ENCODE measurements at regions not wholly inside any gene's neighbourhood (a gene's known extent, or its start where the extent isn't known, plus 50 kb on each side); places are given as distances from the start of the nearest gene placed in this dataset.

GRCh38 chr15:46703020-46703861 lies 1014.1 kb upstream of the SEMA6D start:
- no peak for ATAC-seq (replicated peaks in 6 of 8)
- peaks cover 0 to 7% of the 10 kb centered on the region in 2 donors for H3K4me1 ChIP-seq (replicated peaks in 1 of 2)
- in situ Hi-C loops (cut with MboI; ENCODE audit: low pct_unique_long_range_greater_than_20kb in 2 of 9, low sequenced_read_pairs in 9 of 9, unreplicated experiment in 9 of 9), result no loop called here
- WGBS, 10 experiments, result 0 to 94% (median 80%) methylated on average over 3 to 8 of the region's 9 CpGs
- H3K4me3 ChIP-seq, result no peak overlapping the region
- H3K27ac ChIP-seq, result no peak overlapping the region

- Histone ChIP-seq H3K4me1 (replicated peaks in 1 of 2) (peaks cover 0 to 15% of the 10 kb centered on the region in 2 donors), H3K4me3 (no peak overlapping the region), H3K27ac (no peak overlapping the region)
- WGBS, 10 experiments, result 0 to 100% (median 80%) methylated on average over 1 to 2 of the region's 2 CpGs; no CpG with 5 or more reads in 1 of the 10 experiments
- in situ Hi-C loops (cut with MboI; ENCODE audit: low pct_unique_long_range_greater_than_20kb in 2 of 9, low sequenced_read_pairs in 9 of 9, unreplicated experiment in 9 of 9), result no loop called here
- ATAC-seq (replicated peaks in 6 of 8), result no peak
Observed at GRCh38 chr15:46703871-46704637, 1013.3 kb upstream of the SEMA6D start.

GRCh38 chr15:46707452-46707851 lies 1009.9 kb upstream of the SEMA6D start:
- peaks cover 0 to 27% of the 10 kb centered on the region in 2 donors for H3K4me1 ChIP-seq (replicated peaks in 1 of 2)
- no peak for ATAC-seq (replicated peaks in 6 of 8)
- H3K27ac ChIP-seq, result no peak overlapping the region
- 0 to 100% (median 81%) methylated on average over 1 of the region's 1 CpG; no CpG with 5 or more reads in 1 of the 10 experiments for WGBS, 10 experiments
- H3K4me3 ChIP-seq, result no peak overlapping the region
- in situ Hi-C loops (cut with MboI; ENCODE audit: low pct_unique_long_range_greater_than_20kb in 2 of 9, low sequenced_read_pairs in 9 of 9, unreplicated experiment in 9 of 9), result no loop called here

- Histone ChIP-seq H3K4me3 (no peak overlapping the region), H3K4me1 (replicated peaks in 1 of 2) (peaks cover 0 to 27% of the 10 kb centered on the region in 2 donors), H3K27ac (no peak overlapping the region)
- ATAC-seq (replicated peaks in 6 of 8), result peak in 5 of 8 experiments; percentile 24 to 82 (median 45)
- in situ Hi-C loops (cut with MboI; ENCODE audit: low pct_unique_long_range_greater_than_20kb in 2 of 9, low sequenced_read_pairs in 9 of 9, unreplicated experiment in 9 of 9), result no loop called here
- WGBS, 10 experiments, result 0 to 91% (median 70%) methylated on average over 1 to 3 of the region's 3 CpGs
Observed at GRCh38 chr15:46708226-46708625, 1009.1 kb upstream of the SEMA6D start.

GRCh38 chr15:46709460-46710083 lies 1007.7 kb upstream of the SEMA6D start:
- Histone ChIP-seq H3K27ac (peak overlapping the region; percentile 18 to 40), H3K4me3 (no peak overlapping the region), H3K4me1 (replicated peaks in 1 of 2) (peaks cover 0 to 27% of the 10 kb centered on the region in 2 donors)
- ATAC-seq (replicated peaks in 6 of 8), result peak in 5 of 8 experiments; percentile 61 to 98 (median 85)
- in situ Hi-C loops (cut with MboI; ENCODE audit: low pct_unique_long_range_greater_than_20kb in 2 of 9, low sequenced_read_pairs in 9 of 9, unreplicated experiment in 9 of 9), result no loop called here

GRCh38 chr15:46710401-46710960 lies 1006.8 kb upstream of the SEMA6D start:
- Histone ChIP-seq H3K4me1 (replicated peaks in 1 of 2) (peaks cover 0 to 27% of the 10 kb centered on the region in 2 donors), H3K27ac (peak overlapping the region; percentile 1 to 49), H3K4me3 (no peak overlapping the region)
- in situ Hi-C loops (cut with MboI; ENCODE audit: low pct_unique_long_range_greater_than_20kb in 2 of 9, low sequenced_read_pairs in 9 of 9, unreplicated experiment in 9 of 9), result no loop called here
- 0 to 92% (median 26%) methylated on average over 1 to 6 of the region's 6 CpGs; no CpG with 5 or more reads in 3 of the 10 experiments for whole genome bisulfite sequencing, 10 experiments
- peak in 3 of 8 experiments; percentile 27 to 59 (median 54) for ATAC-seq (replicated peaks in 6 of 8)

- in situ Hi-C loops (cut with MboI; ENCODE audit: low pct_unique_long_range_greater_than_20kb in 2 of 9, low sequenced_read_pairs in 9 of 9, unreplicated experiment in 9 of 9), result no loop called here
- 0 to 92% (median 61%) methylated on average over 1 to 2 of the region's 2 CpGs; no CpG with 5 or more reads in 2 of the 10 experiments for WGBS, 10 experiments
- no peak overlapping the region for H3K27ac ChIP-seq
- peaks cover 0 to 26% of the 10 kb centered on the region in 2 donors for H3K4me1 ChIP-seq (replicated peaks in 1 of 2)
- no peak for ATAC-seq (replicated peaks in 6 of 8)
- no peak overlapping the region for H3K4me3 ChIP-seq
Observed at GRCh38 chr15:46713045-46713444, 1004.3 kb upstream of the SEMA6D start.

- Histone ChIP-seq H3K4me3 (no peak overlapping the region), H3K4me1 (replicated peaks in 1 of 2) (peaks cover 0 to 9% of the 10 kb centered on the region in 2 donors), H3K27ac (no peak overlapping the region)
- no peak for ATAC-seq (replicated peaks in 6 of 8)
- in situ Hi-C loops (cut with MboI; ENCODE audit: low pct_unique_long_range_greater_than_20kb in 2 of 9, low sequenced_read_pairs in 9 of 9, unreplicated experiment in 9 of 9), result no loop called here
- WGBS, 10 experiments, result 9 to 70% (median 50%) methylated on average over 1 to 2 of the region's 2 CpGs; no CpG with 5 or more reads in 2 of the 10 experiments
Observed at GRCh38 chr15:46714950-46715349, 1002.4 kb upstream of the SEMA6D start.

GRCh38 chr15:46723308-46723707 lies 994.0 kb upstream of the SEMA6D start:
- Histone ChIP-seq H3K4me3 (no peak overlapping the region), H3K4me1 (replicated peaks in 1 of 2) (no peaks in the 10 kb centered on the region), H3K27ac (no peak overlapping the region)
- ATAC-seq (replicated peaks in 6 of 8), result no peak
- WGBS, 10 experiments, result 0 to 100% (median 83%) methylated on average over 1 to 2 of the region's 2 CpGs
- in situ Hi-C loops (cut with MboI; ENCODE audit: low pct_unique_long_range_greater_than_20kb in 2 of 9, low sequenced_read_pairs in 9 of 9, unreplicated experiment in 9 of 9), result no loop called here

- no peak for ATAC-seq (replicated peaks in 6 of 8)
- in situ Hi-C loops (cut with MboI; ENCODE audit: low pct_unique_long_range_greater_than_20kb in 2 of 9, low sequenced_read_pairs in 9 of 9, unreplicated experiment in 9 of 9), result no loop called here
- Histone ChIP-seq H3K4me1 (replicated peaks in 1 of 2) (peaks cover 0 to 2% of the 10 kb centered on the region in 2 donors), H3K27ac (no peak overlapping the region), H3K4me3 (no peak overlapping the region)
- WGBS, 10 experiments, result 0 to 100% (median 40%) methylated on average over 1 of the region's 1 CpG; no CpG with 5 or more reads in 4 of the 10 experiments
Observed at GRCh38 chr15:46732060-46732459, 985.2 kb upstream of the SEMA6D start.

GRCh38 chr15:46735115-46735514 lies 982.2 kb upstream of the SEMA6D start:
- Histone ChIP-seq H3K4me1 (replicated peaks in 1 of 2) (peaks cover 0 to 2% of the 10 kb centered on the region in 2 donors), H3K4me3 (no peak overlapping the region), H3K27ac (no peak overlapping the region)
- in situ Hi-C loops (cut with MboI; ENCODE audit: low pct_unique_long_range_greater_than_20kb in 2 of 9, low sequenced_read_pairs in 9 of 9, unreplicated experiment in 9 of 9), result no loop called here
- ATAC-seq (replicated peaks in 6 of 8), result no peak
- WGBS, 10 experiments, result 0 to 100% (median 83%) methylated on average over 1 to 4 of the region's 4 CpGs; no CpG with 5 or more reads in 1 of the 10 experiments

- ATAC-seq (replicated peaks in 6 of 8), result no peak
- H3K27ac ChIP-seq, result no peak overlapping the region
- in situ Hi-C loops (cut with MboI; ENCODE audit: low pct_unique_long_range_greater_than_20kb in 2 of 9, low sequenced_read_pairs in 9 of 9, unreplicated experiment in 9 of 9), result no loop called here
- WGBS, 10 experiments, result 0 to 100% (median 75%) methylated on average over 1 to 3 of the region's 3 CpGs
- no peak overlapping the region for H3K4me3 ChIP-seq
- no peaks in the 10 kb centered on the region for H3K4me1 ChIP-seq (replicated peaks in 1 of 2)
Observed at GRCh38 chr15:46751303-46751702, 966.0 kb upstream of the SEMA6D start.

- Histone ChIP-seq H3K4me1 (replicated peaks in 1 of 2) (no peaks in the 10 kb centered on the region), H3K27ac (no peak overlapping the region), H3K4me3 (no peak overlapping the region)
- in situ Hi-C loops (cut with MboI; ENCODE audit: low pct_unique_long_range_greater_than_20kb in 2 of 9, low sequenced_read_pairs in 9 of 9, unreplicated experiment in 9 of 9), result no loop called here
- 5 to 95% (median 67%) methylated on average over 1 to 4 of the region's 4 CpGs for WGBS, 10 experiments
- ATAC-seq (replicated peaks in 6 of 8), result no peak
Observed at GRCh38 chr15:46753946-46754345, 963.4 kb upstream of the SEMA6D start.

All from motor neuron (in vitro differentiated cells).